Neuronal stem cell (in vitro differentiated cells): ENCODE measurements at regions not wholly inside any gene's neighbourhood (a gene's known extent, or its start where the extent isn't known, plus 50 kb on each side); places are given as distances from the start of the nearest gene placed in this dataset.

Source experiments
- DNase-seq: peaks from one replicate; pipeline ENCODE4 v3.0.0-alpha.2; 2013; ENCODE audit warnings: low spot score
- H2AFZ ChIP-seq: one replicate; pipeline ENCODE4 v1.6.1; 2013; ENCODE audit warnings: mild to moderate bottlenecking, low read length, inconsistent platforms
- H2AK5ac ChIP-seq: 2 replicates; pipeline ENCODE4 v1.6.1; 2013; ENCODE audit warnings: low read depth, mild to moderate bottlenecking, inconsistent platforms, low read length, moderate library complexity, mixed read lengths
- H2BK120ac ChIP-seq: 2 replicates; pipeline ENCODE4 v1.6.1; 2013; ENCODE audit warnings: low read depth, mild to moderate bottlenecking, inconsistent platforms, low read length, moderate library complexity, mixed read lengths
- H2BK12ac ChIP-seq: one replicate; pipeline ENCODE4 v1.6.1; 2013; ENCODE audit warnings: low read length, inconsistent platforms
- H2BK15ac ChIP-seq: 2 replicates; pipeline ENCODE4 v1.6.1; 2013; ENCODE audit warnings: mild to moderate bottlenecking, low read length, inconsistent platforms, mixed read lengths
- H2BK5ac ChIP-seq: one replicate; pipeline ENCODE4 v1.6.1; 2013; ENCODE audit warnings: inconsistent platforms, mild to moderate bottlenecking, low read length, moderate library complexity
- H3K14ac ChIP-seq: one replicate; pipeline ENCODE4 v1.6.1; 2013; ENCODE audit warnings: low read length, inconsistent platforms
- H3K18ac ChIP-seq: 2 replicates; pipeline ENCODE4 v1.6.1; 2013; ENCODE audit warnings: low read length, inconsistent platforms
- H3K23ac ChIP-seq: 2 replicates; pipeline ENCODE4 v1.6.1; 2013; ENCODE audit warnings: low read depth, mild to moderate bottlenecking, mixed read lengths, low read length, inconsistent platforms; ENCODE audit not compliant: poor library complexity
- H3K27ac ChIP-seq: replicated peaks from 3 replicates; pipeline ENCODE4 v1.5.1; 2013; ENCODE audit warnings: low read length, inconsistent platforms
- H3K27me3 ChIP-seq, 3 experiments: 2 replicates each; pipeline ENCODE4 v1.6.1; 2013; ENCODE audit warnings: low read length in 3 of 3, mild to moderate bottlenecking in 2 of 3, inconsistent platforms in 1 of 3, low read depth in 1 of 3, mixed read lengths in 1 of 3, moderate library complexity in 1 of 3; ENCODE audit not compliant: control insufficient read depth in 3 of 3, insufficient read depth in 3 of 3
- H3K36me3 ChIP-seq, 2 donors: replicated peaks in 1 of 2; 2 replicates each; pipeline ENCODE4 v1.6.1; 2013; ENCODE audit warnings: low read length in 2 of 2; ENCODE audit not compliant: control insufficient read depth in 2 of 2, insufficient read depth in 2 of 2
- H3K4ac ChIP-seq: 2 replicates; pipeline ENCODE4 v1.6.1; 2013; ENCODE audit warnings: inconsistent platforms, mild to moderate bottlenecking, low read length, moderate library complexity
- H3K4me1 ChIP-seq, 2 donors: 1 replicate in 1 of 2; 2 replicates in 1 of 2; pipeline ENCODE4 v1.6.1; 2013; ENCODE audit warnings: low read length in 2 of 2, low read depth in 1 of 2; ENCODE audit not compliant: control insufficient read depth in 2 of 2, insufficient read depth in 1 of 2
- H3K4me2 ChIP-seq: one replicate; pipeline ENCODE4 v1.6.1; 2013; ENCODE audit warnings: mild to moderate bottlenecking, low read length, inconsistent platforms; ENCODE audit not compliant: insufficient read depth, poor library complexity, severe bottlenecking
- H3K4me3 ChIP-seq, 2 donors: 2 replicates each; pipeline ENCODE4 v1.5.1; 2013; ENCODE audit warnings: low read length in 2 of 2, mild to moderate bottlenecking in 2 of 2, inconsistent platforms in 1 of 2, moderate library complexity in 1 of 2
- H3K79me1 ChIP-seq: one replicate; pipeline ENCODE4 v1.6.1; 2013; ENCODE audit warnings: low read depth, mild to moderate bottlenecking, inconsistent platforms, low read length, moderate library complexity
- H3K9ac ChIP-seq: one replicate; pipeline ENCODE4 v1.6.1; 2013; ENCODE audit warnings: mild to moderate bottlenecking, low read depth, low read length, inconsistent platforms; ENCODE audit not compliant: poor library complexity
- H3K9me3 ChIP-seq, 2 donors: replicated peaks in 1 of 2; 2 replicates each; pipeline versions ENCODE3 to v1.6.1; 2013; ENCODE audit warnings: low read length in 2 of 2, mild to moderate bottlenecking in 2 of 2, inconsistent platforms in 1 of 2, low read depth in 1 of 2, mixed read lengths in 1 of 2, moderate library complexity in 1 of 2; ENCODE audit not compliant: control insufficient read depth in 2 of 2, insufficient read depth in 1 of 2
- H4K8ac ChIP-seq: one replicate; pipeline ENCODE4 v1.6.1; 2013; ENCODE audit warnings: low read depth, mild to moderate bottlenecking, inconsistent platforms, low read length, moderate library complexity
- H4K91ac ChIP-seq: one replicate; pipeline ENCODE4 v1.6.1; 2013; ENCODE audit warnings: low read length, low read depth, mild to moderate bottlenecking, inconsistent platforms; ENCODE audit not compliant: poor library complexity
- WGBS, 2 donors: extraction: QIAGEN DNeasy Blood & Tissue Kit; methylation state at CpG; one replicate each; pipeline ENCODE4 v1.1.7; 2013; ENCODE audit warnings: missing lambda C conversion rate in 2 of 2, mixed read lengths in 1 of 2; ENCODE audit not compliant: insufficient read length in 2 of 2, insufficient replicate concordance in 1 of 2; ENCODE audit errors: extremely low coverage in 2 of 2; 5-methylcytosine and 5-hydroxymethylcytosine counted together

DNA sequence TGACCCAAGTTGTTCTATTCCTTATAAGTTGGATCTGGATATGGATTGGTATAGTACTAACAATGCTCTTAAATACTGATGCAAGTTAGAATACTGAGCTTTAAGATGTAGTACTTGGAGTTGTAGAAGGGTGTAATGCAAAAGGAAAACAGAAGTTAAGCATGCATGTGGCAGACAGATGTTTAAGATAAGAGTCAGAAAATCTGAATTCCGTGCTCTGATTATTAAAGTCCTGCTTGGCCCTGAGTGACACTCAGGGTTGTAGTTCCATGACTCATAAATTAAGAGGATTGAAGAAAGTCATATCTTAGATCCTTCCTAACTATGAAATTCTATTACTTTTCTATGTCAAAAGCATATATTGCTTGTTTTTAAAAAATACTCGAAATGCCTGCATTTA is 250.6 kb downstream of the RPRM start:
- no peak overlapping the region for H2AK5ac ChIP-seq
- no peak overlapping the region for H3K9ac ChIP-seq
- H3K27me3 ChIP-seq, result peaks cover 0 to 16% (median 0%) of the 10 kb centered on the region in 3 experiments
- H3K4ac ChIP-seq, result no peak overlapping the region
- DNase-seq, result no peak
- H2BK12ac ChIP-seq, result no peak overlapping the region
- H3K4me1 ChIP-seq, result no peaks in the 10 kb centered on the region
- H3K18ac ChIP-seq, result no peak overlapping the region
- no peak overlapping the region for H3K23ac ChIP-seq
- H3K14ac ChIP-seq, result no peak overlapping the region
- H2BK15ac ChIP-seq, result no peak overlapping the region
- no peak overlapping the region for H2AFZ ChIP-seq
- H4K8ac ChIP-seq, result no peak overlapping the region
- no peak overlapping the region for H4K91ac ChIP-seq
- no peak overlapping the region for H2BK120ac ChIP-seq
- H3K9me3 ChIP-seq, result no peaks in the 10 kb centered on the region
- WGBS, 2 donors, result no CpG with 5 or more reads among the region's 2 CpGs
- no peak overlapping the region for H3K27ac ChIP-seq
- H3K79me1 ChIP-seq, result no peaks in the 10 kb centered on the region
- no peak overlapping the region for H3K4me3 ChIP-seq
- no peak overlapping the region for H3K4me2 ChIP-seq
- H2BK5ac ChIP-seq, result no peak overlapping the region
- no peaks in the 10 kb centered on the region for H3K36me3 ChIP-seq

DNA sequence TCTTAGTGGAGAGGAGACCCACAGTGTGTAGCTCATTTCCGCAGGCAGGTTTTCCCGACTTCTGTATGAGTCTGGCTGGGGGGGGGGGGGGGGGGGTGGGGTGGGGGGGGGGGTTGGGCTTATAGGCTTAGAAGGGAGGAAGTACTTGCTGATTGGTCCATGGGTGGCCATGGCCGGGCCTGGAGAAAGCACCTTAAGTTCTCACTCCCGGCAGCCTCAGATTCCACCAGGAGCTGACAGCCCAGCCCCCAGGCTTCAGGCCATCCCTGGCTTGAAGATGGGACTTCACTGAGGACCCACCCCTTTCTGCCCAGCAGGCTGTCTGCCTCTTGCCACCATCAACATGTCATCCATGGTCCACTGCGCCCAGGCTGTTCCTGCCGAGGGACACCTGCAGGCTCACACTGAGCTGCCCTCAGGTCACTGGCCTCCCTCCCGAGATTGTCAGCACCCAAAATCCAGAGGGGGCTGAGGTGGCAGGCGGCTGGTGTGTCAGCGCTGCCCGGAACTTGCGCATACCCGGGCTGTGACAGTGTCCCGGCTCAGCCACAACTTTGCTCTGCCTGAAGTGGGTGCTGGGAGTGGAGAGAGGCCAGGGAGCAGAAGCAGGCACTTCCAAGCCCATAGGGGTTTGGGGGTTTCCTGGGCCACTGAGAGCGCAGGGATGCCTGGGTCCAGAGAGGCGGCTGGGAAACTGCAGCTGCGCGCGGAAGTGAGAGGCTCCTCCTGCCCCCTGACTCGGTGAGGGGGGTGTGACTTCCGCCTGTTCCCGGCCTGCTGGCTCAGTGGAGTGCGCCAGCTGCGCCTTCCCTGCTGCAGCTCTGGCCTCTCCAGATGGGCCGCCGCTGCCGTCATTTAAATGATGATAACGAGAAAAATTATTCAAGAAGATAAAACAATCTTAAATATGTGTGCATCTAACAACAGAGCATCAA is 256.1 kb downstream of the RPRM start:
- Histone ChIP-seq H3K9me3 (peaks cover 0 to 2% of the 10 kb centered on the region in 2 donors), H3K23ac (peak overlapping the region; percentile 65), H3K4me3 (no peak overlapping the region), H3K4ac (peak overlapping the region; percentile 76), H3K9ac (no peak overlapping the region), H2BK15ac (no peak overlapping the region), H3K4me1 (no peaks in the 10 kb centered on the region), H3K18ac (peak overlapping the region; percentile 52), H2BK120ac (peak overlapping the region; percentile 54), H2BK5ac (peak overlapping the region; percentile 53), H4K8ac (no peak overlapping the region), H2AK5ac (no peak overlapping the region), H3K14ac (peak overlapping the region; percentile 82), H3K27ac (no peak overlapping the region), H3K27me3 (no peaks in the 10 kb centered on the region), H4K91ac (no peak overlapping the region), H3K36me3 (no peaks in the 10 kb centered on the region), H2BK12ac (peak overlapping the region; percentile 30), H2AFZ (no peak overlapping the region), H3K4me2 (no peak overlapping the region), H3K79me1 (no peaks in the 10 kb centered on the region)
- no peak for DNase-seq
- whole genome bisulfite sequencing, 2 donors, result no CpG with 5 or more reads among the region's 27 CpGs

DNA sequence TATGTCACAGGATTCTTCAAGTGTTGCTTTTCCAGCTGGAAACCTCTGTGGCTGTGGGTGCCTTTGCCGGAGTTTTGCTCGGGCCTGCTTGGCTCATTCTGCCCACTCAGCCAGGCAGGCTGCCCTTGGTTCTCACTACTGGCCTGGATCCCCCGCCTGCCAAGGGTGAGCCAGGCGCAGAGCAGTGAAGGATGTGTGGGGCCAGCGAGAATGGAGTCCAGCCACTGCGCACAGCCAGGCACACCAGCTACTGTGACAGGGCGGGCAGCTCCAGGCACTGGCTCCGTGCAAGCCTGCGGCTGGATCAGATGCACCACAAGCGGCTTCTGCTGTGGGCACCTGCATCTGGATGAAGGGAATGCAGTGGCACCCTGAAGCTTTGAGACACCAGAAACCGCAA is 257.1 kb downstream of the RPRM start:
- Histone ChIP-seq H3K9ac (no peak overlapping the region), H4K8ac (no peak overlapping the region), H3K4ac (no peak overlapping the region), H3K23ac (no peak overlapping the region), H3K18ac (no peak overlapping the region), H2AFZ (no peak overlapping the region), H2BK12ac (no peak overlapping the region), H4K91ac (no peak overlapping the region), H3K14ac (no peak overlapping the region), H3K79me1 (no peaks in the 10 kb centered on the region), H2BK120ac (no peak overlapping the region), H3K27me3 (no peaks in the 10 kb centered on the region), H3K4me3 (no peak overlapping the region), H2BK15ac (no peak overlapping the region), H3K4me2 (no peak overlapping the region), H3K4me1 (no peaks in the 10 kb centered on the region), H3K27ac (no peak overlapping the region), H2BK5ac (no peak overlapping the region), H3K36me3 (no peaks in the 10 kb centered on the region), H2AK5ac (no peak overlapping the region), H3K9me3 (peaks cover 0 to 2% of the 10 kb centered on the region in 2 donors)
- WGBS, 2 donors, result no CpG with 5 or more reads among the region's 11 CpGs
- DNase-seq, result no peak

DNA sequence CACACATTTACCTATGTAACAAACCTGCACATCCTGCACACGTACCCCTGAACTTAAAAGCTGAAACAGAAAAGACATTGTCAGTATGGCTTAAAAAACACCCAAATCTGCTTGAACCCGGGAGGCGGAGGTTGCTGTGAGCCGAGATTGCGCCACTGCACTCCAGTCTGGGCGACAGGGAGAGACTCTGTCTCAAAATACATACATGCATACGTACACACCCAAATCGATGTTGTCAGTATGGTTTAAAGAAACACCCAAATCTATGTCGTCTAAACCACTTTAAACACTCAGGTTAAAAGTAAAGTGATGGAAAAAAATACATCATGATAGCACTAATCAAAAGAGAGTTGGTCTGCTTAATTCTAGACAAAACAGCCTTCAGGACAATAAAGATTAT is 257.5 kb downstream of the RPRM start:
- Histone ChIP-seq H2BK5ac (no peak overlapping the region), H3K4me2 (no peak overlapping the region), H4K91ac (no peak overlapping the region), H3K18ac (no peak overlapping the region), H3K79me1 (no peaks in the 10 kb centered on the region), H3K14ac (no peak overlapping the region), H3K36me3 (no peaks in the 10 kb centered on the region), H3K23ac (no peak overlapping the region), H2BK120ac (no peak overlapping the region), H3K27ac (no peak overlapping the region), H3K4ac (no peak overlapping the region), H4K8ac (no peak overlapping the region), H2AK5ac (no peak overlapping the region), H3K9ac (no peak overlapping the region), H3K4me3 (no peak overlapping the region), H2BK12ac (no peak overlapping the region), H2BK15ac (no peak overlapping the region), H3K4me1 (no peaks in the 10 kb centered on the region), H2AFZ (no peak overlapping the region), H3K9me3 (peaks cover 0 to 2% of the 10 kb centered on the region in 2 donors), H3K27me3 (no peaks in the 10 kb centered on the region)
- WGBS, 2 donors, result no CpG with 5 or more reads among the region's 9 CpGs
- DNase-seq, result no peak
